Ovary (tissue), 3 donors: ENCODE measurements at regions not wholly inside any gene's neighbourhood (a gene's known extent, or its start where the extent isn't known, plus 50 kb on each side); places are given as distances from the start of the nearest gene placed in this dataset.

Experiments
- EP300 ChIP-seq: sonication (generic); formaldehyde crosslinking; IDR thresholded peaks from one replicate; pipeline ENCODE4 v1.6.1; 2017; ENCODE audit warnings: antibody characterized with exemption
- POLR2A ChIP-seq: fragments of 450-650 bp; IDR thresholded peaks from one replicate; pipeline ENCODE4 v1.6.1; 2017; ENCODE audit warnings: antibody characterized with exemption, mild to moderate bottlenecking, moderate library complexity
- TF ChIP-seq, protein P1 (sequence below), 3 donors: fragments of 450-650 bp in 2 of 3; fragments of 200-600 bp in 1 of 3; IDR thresholded peaks; one replicate each; pipeline versions ENCODE4 v1.5.1 to v1.8.0; 2016 to 2022; ENCODE audit warnings: antibody characterized with exemption in 3 of 3, mild to moderate bottlenecking in 1 of 3
- donor health status: DM: no; HTN: no; CAD: no.

DNA sequence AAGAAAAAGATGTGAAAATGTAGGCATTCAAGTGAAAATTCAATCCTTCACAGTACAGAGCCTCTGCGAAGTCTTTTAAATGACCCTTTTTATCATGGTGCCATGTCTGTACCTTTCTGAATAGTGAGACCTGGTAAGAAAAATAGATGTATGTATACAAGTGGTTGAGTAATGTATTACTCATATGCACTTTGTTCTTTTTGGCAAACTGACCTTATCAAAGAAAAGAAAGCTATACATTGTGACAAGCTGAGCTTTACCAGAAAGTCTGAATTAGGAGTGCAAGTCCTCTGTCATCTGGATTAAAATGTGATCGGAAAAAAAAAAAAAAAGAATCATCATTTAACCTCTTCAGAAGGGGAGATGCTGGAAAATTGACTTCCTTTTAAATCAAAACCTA lies 356.4 kb upstream of the CCNH start:
- TF ChIP-seq, protein P1, sequence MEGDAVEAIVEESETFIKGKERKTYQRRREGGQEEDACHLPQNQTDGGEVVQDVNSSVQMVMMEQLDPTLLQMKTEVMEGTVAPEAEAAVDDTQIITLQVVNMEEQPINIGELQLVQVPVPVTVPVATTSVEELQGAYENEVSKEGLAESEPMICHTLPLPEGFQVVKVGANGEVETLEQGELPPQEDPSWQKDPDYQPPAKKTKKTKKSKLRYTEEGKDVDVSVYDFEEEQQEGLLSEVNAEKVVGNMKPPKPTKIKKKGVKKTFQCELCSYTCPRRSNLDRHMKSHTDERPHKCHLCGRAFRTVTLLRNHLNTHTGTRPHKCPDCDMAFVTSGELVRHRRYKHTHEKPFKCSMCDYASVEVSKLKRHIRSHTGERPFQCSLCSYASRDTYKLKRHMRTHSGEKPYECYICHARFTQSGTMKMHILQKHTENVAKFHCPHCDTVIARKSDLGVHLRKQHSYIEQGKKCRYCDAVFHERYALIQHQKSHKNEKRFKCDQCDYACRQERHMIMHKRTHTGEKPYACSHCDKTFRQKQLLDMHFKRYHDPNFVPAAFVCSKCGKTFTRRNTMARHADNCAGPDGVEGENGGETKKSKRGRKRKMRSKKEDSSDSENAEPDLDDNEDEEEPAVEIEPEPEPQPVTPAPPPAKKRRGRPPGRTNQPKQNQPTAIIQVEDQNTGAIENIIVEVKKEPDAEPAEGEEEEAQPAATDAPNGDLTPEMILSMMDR (IDR thresholded peaks at IDR 0.05): no peak
- TF ChIP-seq POLR2A (no peak), EP300 (no peak)
